HG02973 (cell line): ENCODE measurements at regions not wholly inside any gene's neighbourhood (a gene's known extent, or its start where the extent isn't known, plus 50 kb on each side); places are given as distances from the start of the nearest gene placed in this dataset.

Experiments
- ATAC-seq: cut with Tn5 transposase; IDR thresholded peaks from one replicate; pipeline ENCODE4 v1.9.1; 2021; ENCODE audit warnings: moderate library complexity; ENCODE audit not compliant: unreplicated experiment

DNA sequence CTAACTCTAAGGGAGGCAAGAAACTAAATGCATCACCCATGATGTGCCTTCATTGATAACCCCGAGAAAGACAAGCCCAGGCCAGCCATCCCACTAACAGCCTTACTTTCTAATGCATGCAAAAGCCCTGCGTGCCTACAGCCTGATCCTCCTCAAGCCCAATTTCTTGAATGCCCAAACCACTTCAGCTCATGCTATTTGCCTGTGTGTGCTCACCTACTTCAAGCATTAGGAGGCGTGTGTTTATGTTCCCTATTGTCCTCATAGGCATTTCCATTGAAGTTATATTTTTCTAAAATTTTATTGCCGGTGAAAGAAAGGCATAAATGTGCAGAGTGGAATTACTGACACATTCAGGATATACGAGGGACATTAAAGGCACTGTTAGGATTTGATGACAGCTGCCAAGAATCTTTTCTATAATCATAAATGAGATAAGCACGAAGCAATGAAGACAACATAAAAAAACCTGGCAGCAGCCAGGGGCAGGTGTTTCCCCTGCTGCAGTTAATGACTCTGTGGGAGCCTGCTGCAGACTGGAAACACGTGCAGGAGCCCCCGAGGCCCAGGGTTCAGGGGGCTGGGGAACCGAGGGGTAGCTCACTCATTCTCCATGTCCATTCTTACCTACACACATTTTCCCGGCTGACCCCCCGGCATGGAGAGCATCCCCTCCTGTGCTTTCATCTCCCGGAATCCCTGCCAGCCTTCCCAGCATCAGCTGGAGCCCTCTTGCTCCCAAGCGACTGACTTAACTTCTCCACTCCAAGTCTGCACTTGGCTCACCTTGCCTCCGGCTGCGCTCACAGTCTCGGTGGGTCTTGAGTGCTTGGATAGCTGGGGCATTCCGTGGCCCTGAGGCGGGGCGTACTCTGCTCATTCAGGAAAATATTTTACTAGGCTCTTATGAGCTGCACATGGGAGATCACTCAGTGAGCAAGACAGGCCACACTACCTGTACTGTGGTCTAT, 292.3 kb upstream of the SIX2 start:
- ATAC-seq = no peak

GRCh38 chr2:45300026-45300750, 290.9 kb upstream of the SIX2 start:
- ATAC-seq = no peak

DNA sequence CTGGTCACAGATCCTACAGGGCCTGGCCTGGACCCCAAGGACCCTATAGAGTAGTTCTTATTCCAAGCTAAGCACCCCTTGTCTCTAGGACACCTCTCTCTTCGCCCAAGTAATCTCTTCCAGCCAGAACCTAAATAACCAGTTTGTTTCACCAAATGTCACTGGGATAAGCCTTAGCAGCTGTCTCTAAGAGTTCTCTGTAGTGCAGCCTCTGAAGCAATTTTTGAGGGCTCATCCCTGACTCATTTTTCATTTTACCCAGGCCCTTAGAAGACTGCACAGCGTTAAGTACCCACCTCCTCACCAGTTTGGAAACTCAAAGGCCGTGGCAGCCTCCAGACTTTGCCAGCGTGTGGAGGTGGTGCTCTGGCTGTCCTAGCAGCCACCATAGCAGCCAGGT, 290.1 kb upstream of the SIX2 start:
- no peak for ATAC-seq

DNA sequence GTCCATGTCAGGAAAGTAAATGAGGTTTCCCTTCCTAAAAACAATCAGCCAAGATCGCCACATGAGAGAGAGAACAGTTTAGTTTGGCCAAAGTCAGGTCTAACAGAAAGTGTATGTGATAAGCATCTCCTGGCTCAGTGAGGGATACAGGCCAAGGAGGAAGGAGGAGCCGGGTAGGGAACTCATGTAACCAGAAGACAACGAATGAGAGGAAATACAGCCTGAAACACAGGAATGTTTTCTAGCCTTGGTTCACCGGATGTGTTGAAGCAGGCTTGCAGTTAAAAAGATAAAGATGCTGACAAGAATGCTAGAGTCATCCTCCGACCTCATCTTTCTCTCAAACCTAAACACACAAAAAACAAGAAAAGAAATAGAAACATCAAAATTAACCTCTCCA, 283.9 kb upstream of the SIX2 start:
- ATAC-seq = no peak

- ATAC-seq = no peak
Observed at GRCh38 chr2:45291296-45291701, 282.0 kb upstream of the SIX2 start.

- ATAC-seq = no peak
Observed at GRCh38 chr2:45289997-45290709, 280.9 kb upstream of the SIX2 start.

GRCh38 chr2:45288532-45289417, 279.5 kb upstream of the SIX2 start:
- ATAC-seq = no peak

DNA sequence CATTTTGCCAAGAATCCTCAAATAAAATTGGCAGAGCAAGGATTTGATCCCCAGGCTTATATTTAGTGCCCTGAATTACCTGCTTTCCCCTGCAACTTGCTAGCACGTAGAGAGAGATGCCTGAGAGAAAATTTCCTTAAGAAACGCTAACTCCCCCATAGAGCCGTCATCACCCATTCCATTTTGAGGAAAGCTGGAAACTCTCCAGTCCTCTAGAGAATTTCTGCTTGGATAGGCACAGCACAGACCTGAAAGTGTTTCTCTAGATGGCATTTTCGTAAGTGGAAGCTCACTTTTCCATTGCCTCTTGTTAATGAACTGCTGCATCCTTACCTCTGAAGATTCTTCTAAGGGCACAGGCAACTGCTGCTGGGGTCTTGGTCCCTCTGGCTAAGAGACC, 277.8 kb upstream of the SIX2 start:
- ATAC-seq = no peak

GRCh38 chr2:45285771-45286390, 276.6 kb upstream of the SIX2 start:
- no peak for ATAC-seq

GRCh38 chr2:45285311-45285710, 276.1 kb upstream of the SIX2 start:
- no peak for ATAC-seq

- no peak for ATAC-seq
Observed at GRCh38 chr2:45284621-45284995, 275.4 kb upstream of the SIX2 start.

GRCh38 chr2:45283764-45284620, 274.7 kb upstream of the SIX2 start:
- ATAC-seq = no peak

GRCh38 chr2:45282646-45283045, 273.4 kb upstream of the SIX2 start:
- ATAC-seq = no peak

GRCh38 chr2:45281311-45281710, 272.1 kb upstream of the SIX2 start:
- ATAC-seq = no peak

- no peak for ATAC-seq
Observed at GRCh38 chr2:45280794-45281193, 271.5 kb upstream of the SIX2 start.

DNA sequence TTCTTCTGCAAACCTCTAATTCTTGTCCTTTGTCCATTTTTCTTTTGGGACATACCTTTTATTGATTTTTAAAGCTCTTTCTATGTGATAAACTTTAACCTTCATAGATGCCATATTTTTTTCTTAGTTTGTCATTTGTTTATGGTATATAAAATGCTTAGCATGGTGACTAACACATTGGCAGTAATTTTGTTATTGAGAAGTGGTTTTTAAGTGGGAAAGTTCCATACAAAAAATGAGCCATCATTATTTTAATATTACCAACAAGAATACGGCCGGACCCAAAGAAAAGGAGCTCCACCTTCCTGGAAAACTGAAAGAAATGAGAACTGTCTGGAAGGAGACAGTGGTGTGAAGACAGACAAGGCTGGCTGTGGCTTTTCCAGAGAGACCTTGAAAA, 270.1 kb upstream of the SIX2 start:
- no peak for ATAC-seq

DNA sequence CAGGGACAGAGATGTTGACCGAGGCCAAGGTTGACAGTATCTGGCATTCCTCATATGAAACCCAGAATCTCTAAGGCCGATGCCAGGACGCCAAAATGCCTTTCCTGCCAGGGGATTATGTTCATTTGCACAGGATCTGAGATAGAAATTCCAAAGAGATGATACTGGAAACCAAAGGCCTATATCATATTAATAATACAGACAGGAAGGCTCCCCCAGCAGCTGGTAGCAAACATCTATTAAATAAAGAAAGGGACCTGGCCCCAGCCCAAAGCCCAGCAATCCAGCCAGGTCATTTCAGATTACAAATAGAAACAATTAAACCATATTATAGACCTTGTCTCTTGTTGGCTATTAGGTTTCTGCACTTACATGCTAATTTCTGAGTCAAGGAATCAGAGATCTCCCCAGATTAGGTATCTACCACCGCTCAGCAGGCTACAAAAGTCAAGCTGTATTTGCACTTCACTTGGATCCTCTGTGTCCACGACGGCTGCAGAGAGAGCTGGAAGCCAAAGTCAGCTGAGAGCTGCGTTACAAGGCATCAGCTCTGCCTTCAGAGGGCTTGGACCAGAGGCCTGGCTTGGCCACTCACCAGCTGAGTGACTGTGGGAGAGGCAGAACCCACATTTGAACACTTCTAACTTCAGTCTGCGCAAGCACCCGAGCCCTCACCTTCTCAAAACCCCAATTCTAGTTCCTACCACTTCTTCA, 269.3 kb upstream of the SIX2 start:
- ATAC-seq = no peak

DNA sequence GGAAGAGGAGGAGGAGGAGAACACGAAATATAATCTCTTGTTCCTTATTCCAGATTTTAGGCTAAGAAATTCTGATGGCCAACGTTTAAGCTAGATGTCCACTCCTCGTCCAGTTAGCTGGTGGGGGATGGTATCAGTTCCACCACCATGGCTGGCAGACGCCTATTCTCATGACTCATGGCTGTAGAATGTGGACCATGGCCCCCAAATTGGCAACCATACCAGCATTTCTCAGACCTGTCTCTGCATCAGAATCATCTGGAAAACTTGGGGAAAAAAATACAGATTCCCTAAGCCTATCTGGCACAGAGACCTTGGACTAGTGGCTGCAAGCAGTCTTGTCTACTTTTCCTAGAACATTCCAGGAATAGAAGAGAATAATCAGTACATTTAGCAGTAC, 267.7 kb upstream of the SIX2 start:
- ATAC-seq = no peak

- ATAC-seq = no peak
Observed at GRCh38 chr2:45275806-45276205, 266.6 kb upstream of the SIX2 start.
